CD4-positive, CD25-positive, alpha-beta regulatory T cell (primary cell): ENCODE measurements at regions not wholly inside any gene's neighbourhood (a gene's known extent, or its start where the extent isn't known, plus 50 kb on each side); places are given as distances from the start of the nearest gene placed in this dataset.

Experiments used
- ATAC-seq, 2 donors: fragments of 150-1000 bp; cut with Tn5 transposase; one replicate each; pipeline ENCODE4 v1.10.0; 2021; ENCODE audit warnings: low read depth in 2 of 2, moderate number of reproducible peaks in 2 of 2, moderate library complexity in 1 of 2
- DNase-seq, 3 donors: peaks; one replicate each; pipeline versions ENCODE4 v3.0.0 to v3.0.0-alpha.2; 2012 to 2022; ENCODE audit warnings: mixed read lengths in 1 of 3
- H3K27ac ChIP-seq: one replicate; pipeline ENCODE4 v1.7.0; 2013; ENCODE audit warnings: mild to moderate bottlenecking, low read length; ENCODE audit not compliant: insufficient read depth, poor library complexity, severe bottlenecking
- H3K27me3 ChIP-seq: one replicate; pipeline ENCODE4 v1.7.0; 2013; ENCODE audit warnings: low read length; ENCODE audit not compliant: control insufficient read depth, insufficient read depth
- H3K36me3 ChIP-seq: one replicate; pipeline ENCODE4 v1.7.0; 2013; ENCODE audit warnings: mild to moderate bottlenecking, low read length, moderate library complexity; ENCODE audit not compliant: control insufficient read depth, insufficient read depth
- H3K4me1 ChIP-seq: 2 replicates; pipeline ENCODE4 v1.7.0; 2013; ENCODE audit warnings: mild to moderate bottlenecking, low read length; ENCODE audit not compliant: insufficient read depth, control insufficient read depth, poor library complexity, severe bottlenecking
- H3K4me3 ChIP-seq: one replicate; pipeline ENCODE4 v1.7.0; 2013; ENCODE audit warnings: low read depth, mild to moderate bottlenecking, low read length, moderate library complexity
- H3K9me3 ChIP-seq, 2 experiments: 1 replicate in 1 of 2; 2 replicates in 1 of 2; pipeline ENCODE4 v1.7.0; 2013; ENCODE audit warnings: low read length in 2 of 2, mild to moderate bottlenecking in 1 of 2, moderate library complexity in 1 of 2; ENCODE audit not compliant: control insufficient read depth in 2 of 2
- H3K27ac Mint-ChIP-seq, 3 donors: one replicate each; pipeline ENCODE4 v1.8.0; 2020 to 2022; ENCODE audit warnings: mild to moderate bottlenecking in 3 of 3, mixed read lengths in 3 of 3, moderate library complexity in 2 of 3
- H3K27me3 Mint-ChIP-seq: one replicate; pipeline ENCODE4 v1.8.0; 2022; ENCODE audit warnings: mild to moderate bottlenecking, mixed read lengths
- H3K36me3 Mint-ChIP-seq: one replicate; pipeline ENCODE4 v1.8.0; 2020; ENCODE audit warnings: mixed read lengths
- H3K4me1 Mint-ChIP-seq, 4 donors: one replicate each; pipeline ENCODE4 v1.8.0; 2020 to 2022; ENCODE audit warnings: mixed read lengths in 4 of 4, mild to moderate bottlenecking in 1 of 4
- H3K4me3 Mint-ChIP-seq, 4 donors: one replicate each; pipeline ENCODE4 v1.8.0; 2020 to 2022; ENCODE audit warnings: mild to moderate bottlenecking in 4 of 4, mixed read lengths in 4 of 4, moderate library complexity in 3 of 4
- H3K9me3 Mint-ChIP-seq, 7 donors: one replicate each; pipeline ENCODE4 v1.8.0; 2020 to 2022; ENCODE audit warnings: mixed read lengths in 7 of 7, mild to moderate bottlenecking in 3 of 7, moderate library complexity in 2 of 7

GRCh38 chr10:130409331-130409730, 273.1 kb downstream of the GLRX3 start:
- Histone ChIP-seq H3K9me3 (no peaks in the 10 kb centered on the region), H3K36me3 (no peaks in the 10 kb centered on the region), H3K4me1 (no peaks in the 10 kb centered on the region), H3K27me3 (peaks cover 2% of the 10 kb centered on the region), H3K27ac (no peak overlapping the region), H3K4me3 (no peak overlapping the region)
- Mint-ChIP-seq H3K4me3 (no peak overlapping the region), H3K27ac (no peak overlapping the region), H3K4me1 (no peaks in the 10 kb centered on the region), H3K27me3 (no peaks in the 10 kb centered on the region), H3K9me3 (peaks cover 0 to 3% (median 0%) of the 10 kb centered on the region in 7 donors), H3K36me3 (no peaks in the 10 kb centered on the region)
- ATAC-seq: no peak
- DNase-seq: no peak

GRCh38 chr10:130409931-130410330, 273.7 kb downstream of the GLRX3 start:
- H3K27ac Mint-ChIP-seq: no peak overlapping the region
- no peaks in the 10 kb centered on the region for H3K36me3 ChIP-seq
- no peak overlapping the region for H3K4me3 ChIP-seq
- H3K4me1 ChIP-seq: no peaks in the 10 kb centered on the region
- no peak overlapping the region for H3K4me3 Mint-ChIP-seq
- H3K4me1 Mint-ChIP-seq: no peaks in the 10 kb centered on the region
- H3K36me3 Mint-ChIP-seq: no peaks in the 10 kb centered on the region
- H3K27me3 Mint-ChIP-seq: no peaks in the 10 kb centered on the region
- H3K9me3 ChIP-seq: no peaks in the 10 kb centered on the region
- no peaks in the 10 kb centered on the region for H3K27me3 ChIP-seq
- ATAC-seq (no peak), DNase-seq (no peak)
- peaks cover 0 to 3% (median 0%) of the 10 kb centered on the region in 7 donors for H3K9me3 Mint-ChIP-seq
- H3K27ac ChIP-seq: no peak overlapping the region

- no peak overlapping the region for H3K4me3 Mint-ChIP-seq
- no peaks in the 10 kb centered on the region for H3K27me3 Mint-ChIP-seq
- peaks cover 0 to 5% (median 2%) of the 10 kb centered on the region in 7 donors for H3K9me3 Mint-ChIP-seq
- H3K27me3 ChIP-seq: no peaks in the 10 kb centered on the region
- H3K27ac ChIP-seq: no peak overlapping the region
- H3K27ac Mint-ChIP-seq: no peak overlapping the region
- ATAC-seq (no peak), DNase-seq (no peak)
- no peaks in the 10 kb centered on the region for H3K4me1 ChIP-seq
- H3K4me1 Mint-ChIP-seq: no peaks in the 10 kb centered on the region
- no peaks in the 10 kb centered on the region for H3K9me3 ChIP-seq
- H3K4me3 ChIP-seq: no peak overlapping the region
- no peaks in the 10 kb centered on the region for H3K36me3 Mint-ChIP-seq
- no peaks in the 10 kb centered on the region for H3K36me3 ChIP-seq
Observed at GRCh38 chr10:130411496-130412085, 275.4 kb downstream of the GLRX3 start.

GRCh38 chr10:130412317-130412716, 276.1 kb downstream of the GLRX3 start:
- Histone ChIP-seq H3K4me3 (no peak overlapping the region), H3K27ac (no peak overlapping the region), H3K4me1 (no peaks in the 10 kb centered on the region), H3K36me3 (no peaks in the 10 kb centered on the region), H3K9me3 (no peaks in the 10 kb centered on the region), H3K27me3 (no peaks in the 10 kb centered on the region)
- Mint-ChIP-seq H3K9me3 (peaks cover 0 to 5% (median 2%) of the 10 kb centered on the region in 7 donors), H3K4me3 (no peak overlapping the region), H3K27me3 (no peaks in the 10 kb centered on the region), H3K27ac (no peak overlapping the region), H3K36me3 (no peaks in the 10 kb centered on the region), H3K4me1 (no peaks in the 10 kb centered on the region)
- ATAC-seq: no peak
- DNase-seq: no peak

- Histone ChIP-seq H3K27ac (no peak overlapping the region), H3K27me3 (no peaks in the 10 kb centered on the region), H3K9me3 (no peaks in the 10 kb centered on the region), H3K36me3 (no peaks in the 10 kb centered on the region), H3K4me1 (no peaks in the 10 kb centered on the region), H3K4me3 (no peak overlapping the region)
- ATAC-seq: no peak
- peaks cover 0 to 5% (median 2%) of the 10 kb centered on the region in 7 donors for H3K9me3 Mint-ChIP-seq
- no peak for DNase-seq
- H3K4me1 Mint-ChIP-seq: no peaks in the 10 kb centered on the region
- H3K27ac Mint-ChIP-seq: no peak overlapping the region
- H3K27me3 Mint-ChIP-seq: no peaks in the 10 kb centered on the region
- H3K36me3 Mint-ChIP-seq: no peaks in the 10 kb centered on the region
- no peak overlapping the region for H3K4me3 Mint-ChIP-seq
Observed at GRCh38 chr10:130416334-130417150, 280.4 kb downstream of the GLRX3 start.

- no peak overlapping the region for H3K4me3 ChIP-seq
- DNase-seq (no peak), ATAC-seq (no peak)
- no peak overlapping the region for H3K4me3 Mint-ChIP-seq
- no peaks in the 10 kb centered on the region for H3K27me3 ChIP-seq
- no peaks in the 10 kb centered on the region for H3K9me3 ChIP-seq
- H3K36me3 Mint-ChIP-seq: no peaks in the 10 kb centered on the region
- no peaks in the 10 kb centered on the region for H3K4me1 ChIP-seq
- H3K4me1 Mint-ChIP-seq: no peaks in the 10 kb centered on the region
- H3K27ac ChIP-seq: no peak overlapping the region
- no peaks in the 10 kb centered on the region for H3K27me3 Mint-ChIP-seq
- H3K36me3 ChIP-seq: no peaks in the 10 kb centered on the region
- no peak overlapping the region for H3K27ac Mint-ChIP-seq
- peaks cover 0 to 7% (median 2%) of the 10 kb centered on the region in 7 donors for H3K9me3 Mint-ChIP-seq
Observed at GRCh38 chr10:130418731-130419130, 282.5 kb downstream of the GLRX3 start.

- H3K36me3 ChIP-seq: no peaks in the 10 kb centered on the region
- Mint-ChIP-seq H3K4me3 (no peak overlapping the region), H3K27ac (no peak overlapping the region), H3K27me3 (no peaks in the 10 kb centered on the region), H3K9me3 (peaks cover 0 to 6% (median under 1%) of the 10 kb centered on the region in 7 donors), H3K36me3 (no peaks in the 10 kb centered on the region), H3K4me1 (no peaks in the 10 kb centered on the region)
- ATAC-seq (no peak), DNase-seq (no peak)
- H3K9me3 ChIP-seq: no peaks in the 10 kb centered on the region
- no peak overlapping the region for H3K4me3 ChIP-seq
- no peaks in the 10 kb centered on the region for H3K4me1 ChIP-seq
- no peaks in the 10 kb centered on the region for H3K27me3 ChIP-seq
- H3K27ac ChIP-seq: no peak overlapping the region
Observed at GRCh38 chr10:130421909-130422308, 285.7 kb downstream of the GLRX3 start.
